WERI-Rb-1 (cell line): ENCODE measurements at regions not wholly inside any gene's neighbourhood (a gene's known extent, or its start where the extent isn't known, plus 50 kb on each side); places are given as distances from the start of the nearest gene placed in this dataset.
"Not testable (repeated sequence)": the region's sequence is repeated elsewhere in the genome, so short reads cannot be mapped to it uniquely, and the experiment has no call there.

Source experiments
- DNase-seq: peaks from one replicate; pipeline ENCODE4 v3.0.0-alpha.2; 2020
- H3K27ac ChIP-seq: fragments of 250-450 bp; sonication (Bioruptor Pico); 2 replicates; pipeline ENCODE4 v1.5.1; 2020; ENCODE audit warnings: mild to moderate bottlenecking, moderate library complexity
- H3K27me3 ChIP-seq: fragments of 250-450 bp; sonication (Bioruptor Pico); 2 replicates; pipeline ENCODE4 v1.5.1; 2021; ENCODE audit warnings: mild to moderate bottlenecking, low read depth, moderate library complexity; ENCODE audit not compliant: insufficient read depth, severe bottlenecking
- H3K36me3 ChIP-seq: fragments of 250-450 bp; sonication (Bioruptor Pico); 2 replicates; pipeline ENCODE4 v1.5.1; 2020; ENCODE audit warnings: mild to moderate bottlenecking, moderate library complexity
- H3K4me3 ChIP-seq: 2 replicates; pipeline ENCODE4 v1.5.1; 2011; ENCODE audit warnings: low read depth, mild to moderate bottlenecking, control low read depth, low read length
- H3K9me3 ChIP-seq: fragments of 250-450 bp; sonication (Bioruptor Pico); 2 replicates; pipeline ENCODE4 v1.5.1; 2021; ENCODE audit warnings: mild to moderate bottlenecking, moderate library complexity; ENCODE audit not compliant: severe bottlenecking
- TF ChIP-seq, protein P1 (sequence below): IDR thresholded peaks from 2 replicates; pipeline ENCODE4 v1.5.1; 2011; ENCODE audit warnings: low read depth, mild to moderate bottlenecking, control low read depth, inconsistent platforms, low read length

DNA sequence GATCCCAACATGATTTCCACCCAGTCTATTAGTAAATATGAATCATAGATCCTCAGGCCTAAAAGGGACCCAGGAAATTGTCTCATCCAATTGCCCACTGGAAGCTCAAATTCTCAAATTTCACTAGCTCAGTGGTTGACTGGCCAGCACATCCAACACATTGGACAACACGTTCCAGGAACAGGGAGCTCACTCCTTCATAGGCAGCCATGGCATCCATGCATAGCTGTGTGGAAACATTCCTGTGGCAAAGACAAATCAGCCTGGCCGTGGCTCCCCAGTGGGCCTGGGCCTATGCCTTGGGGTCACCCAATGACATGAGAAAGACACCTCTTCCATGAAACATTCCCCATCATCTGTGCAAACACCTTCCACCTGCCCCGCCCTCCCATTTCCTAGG is 261.1 kb downstream of the ANAPC1 start:
- TF ChIP-seq, protein P1, sequence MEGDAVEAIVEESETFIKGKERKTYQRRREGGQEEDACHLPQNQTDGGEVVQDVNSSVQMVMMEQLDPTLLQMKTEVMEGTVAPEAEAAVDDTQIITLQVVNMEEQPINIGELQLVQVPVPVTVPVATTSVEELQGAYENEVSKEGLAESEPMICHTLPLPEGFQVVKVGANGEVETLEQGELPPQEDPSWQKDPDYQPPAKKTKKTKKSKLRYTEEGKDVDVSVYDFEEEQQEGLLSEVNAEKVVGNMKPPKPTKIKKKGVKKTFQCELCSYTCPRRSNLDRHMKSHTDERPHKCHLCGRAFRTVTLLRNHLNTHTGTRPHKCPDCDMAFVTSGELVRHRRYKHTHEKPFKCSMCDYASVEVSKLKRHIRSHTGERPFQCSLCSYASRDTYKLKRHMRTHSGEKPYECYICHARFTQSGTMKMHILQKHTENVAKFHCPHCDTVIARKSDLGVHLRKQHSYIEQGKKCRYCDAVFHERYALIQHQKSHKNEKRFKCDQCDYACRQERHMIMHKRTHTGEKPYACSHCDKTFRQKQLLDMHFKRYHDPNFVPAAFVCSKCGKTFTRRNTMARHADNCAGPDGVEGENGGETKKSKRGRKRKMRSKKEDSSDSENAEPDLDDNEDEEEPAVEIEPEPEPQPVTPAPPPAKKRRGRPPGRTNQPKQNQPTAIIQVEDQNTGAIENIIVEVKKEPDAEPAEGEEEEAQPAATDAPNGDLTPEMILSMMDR = no peak
- Histone ChIP-seq H3K27me3 (peaks cover 83% of the 10 kb centered on the region), H3K36me3 (no peaks in the 10 kb centered on the region), H3K27ac (no peak overlapping the region), H3K9me3 (no peaks in the 10 kb centered on the region), H3K4me3 (no peak overlapping the region)
- no peak for DNase-seq

DNA sequence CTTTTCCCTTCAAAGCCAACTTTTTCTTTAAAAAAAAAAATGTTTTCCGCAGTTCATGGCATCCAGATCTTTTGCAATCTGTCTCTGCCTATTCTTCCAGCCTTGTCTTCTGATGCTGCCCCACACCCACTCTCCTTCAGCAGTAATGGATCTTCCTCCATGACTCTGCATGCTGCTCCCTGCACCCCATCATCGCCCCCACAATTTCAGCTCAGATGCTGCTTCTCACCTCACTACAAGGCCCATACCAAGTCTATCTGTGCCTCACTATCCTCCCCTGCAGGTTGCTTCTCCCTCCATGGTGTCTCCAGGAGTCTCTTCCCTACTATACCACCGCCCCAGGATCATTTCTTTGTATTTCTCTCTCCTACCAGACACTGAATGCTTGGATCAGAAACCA is 260.6 kb downstream of the ANAPC1 start:
- TF ChIP-seq, protein P1 = no peak
- no peaks in the 10 kb centered on the region for H3K36me3 ChIP-seq
- no peak for DNase-seq
- peaks cover 82% of the 10 kb centered on the region for H3K27me3 ChIP-seq
- H3K4me3 ChIP-seq = no peak overlapping the region
- peaks cover 2% of the 10 kb centered on the region for H3K9me3 ChIP-seq
- H3K27ac ChIP-seq = no peak overlapping the region

DNA sequence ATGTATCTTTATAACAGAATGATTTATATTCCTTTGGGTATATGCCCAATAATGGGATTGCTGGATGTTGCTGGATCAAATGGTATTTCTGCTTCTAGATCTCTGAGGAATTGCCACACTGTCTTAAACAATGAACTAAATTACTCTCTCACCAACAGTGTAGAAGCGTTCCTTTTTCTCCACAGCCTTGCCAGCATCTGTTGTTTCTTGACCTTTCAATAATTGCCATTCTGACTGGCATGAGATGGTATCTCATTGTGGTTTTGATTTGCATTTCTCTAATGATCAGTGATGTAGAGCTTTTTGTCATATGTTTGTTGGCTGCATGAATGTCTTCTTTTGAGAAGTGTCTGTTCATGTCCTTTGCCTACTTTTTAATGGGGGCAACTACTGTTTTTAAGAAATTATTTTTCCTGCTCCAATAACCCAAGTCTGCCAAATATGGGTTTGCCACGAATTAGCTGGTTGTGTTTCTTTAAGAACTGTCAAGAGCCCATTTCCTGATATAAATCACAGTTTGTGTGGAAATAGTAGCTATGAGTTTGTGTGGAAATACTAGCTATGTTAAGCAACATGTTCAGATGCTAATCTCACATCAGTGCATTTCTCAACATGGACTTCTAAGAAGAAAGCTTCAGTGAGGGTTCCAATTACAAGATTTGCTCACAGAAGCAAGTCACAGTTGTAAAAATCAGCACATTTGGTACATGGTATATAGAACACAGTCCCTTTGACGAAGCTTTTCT is 259.4 kb downstream of the ANAPC1 start:
- Histone ChIP-seq H3K36me3 (no peaks in the 10 kb centered on the region), H3K27ac (no peak overlapping the region), H3K9me3 (peaks cover 6% of the 10 kb centered on the region), H3K4me3 (no peak overlapping the region), H3K27me3 (peaks cover 70% of the 10 kb centered on the region)
- no peak for DNase-seq
- TF ChIP-seq, protein P1 = no peak

DNA sequence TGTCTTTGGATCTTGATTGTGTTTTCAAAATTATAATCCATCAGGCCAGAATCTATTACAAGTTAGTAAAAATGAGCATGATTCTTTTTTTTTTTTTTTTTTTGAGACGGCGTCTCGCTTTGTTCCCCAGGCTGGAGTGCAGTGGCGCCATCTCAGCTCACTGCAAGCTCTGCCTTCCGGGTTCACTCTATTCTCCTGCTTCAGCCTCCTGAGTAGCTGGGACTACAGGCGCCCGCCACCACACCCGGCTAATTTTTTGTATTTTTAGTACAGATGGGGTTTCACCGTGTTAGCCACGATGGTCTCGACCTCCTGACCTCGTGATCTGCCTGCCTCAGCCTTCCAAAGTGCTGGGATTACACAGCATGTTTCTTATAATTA is 258.8 kb downstream of the ANAPC1 start:
- H3K27me3 ChIP-seq = peaks cover 68% of the 10 kb centered on the region
- H3K27ac ChIP-seq, H3K4me3 ChIP-seq, H3K9me3 ChIP-seq, H3K36me3 ChIP-seq, DNase-seq: not testable (repeated sequence)

DNA sequence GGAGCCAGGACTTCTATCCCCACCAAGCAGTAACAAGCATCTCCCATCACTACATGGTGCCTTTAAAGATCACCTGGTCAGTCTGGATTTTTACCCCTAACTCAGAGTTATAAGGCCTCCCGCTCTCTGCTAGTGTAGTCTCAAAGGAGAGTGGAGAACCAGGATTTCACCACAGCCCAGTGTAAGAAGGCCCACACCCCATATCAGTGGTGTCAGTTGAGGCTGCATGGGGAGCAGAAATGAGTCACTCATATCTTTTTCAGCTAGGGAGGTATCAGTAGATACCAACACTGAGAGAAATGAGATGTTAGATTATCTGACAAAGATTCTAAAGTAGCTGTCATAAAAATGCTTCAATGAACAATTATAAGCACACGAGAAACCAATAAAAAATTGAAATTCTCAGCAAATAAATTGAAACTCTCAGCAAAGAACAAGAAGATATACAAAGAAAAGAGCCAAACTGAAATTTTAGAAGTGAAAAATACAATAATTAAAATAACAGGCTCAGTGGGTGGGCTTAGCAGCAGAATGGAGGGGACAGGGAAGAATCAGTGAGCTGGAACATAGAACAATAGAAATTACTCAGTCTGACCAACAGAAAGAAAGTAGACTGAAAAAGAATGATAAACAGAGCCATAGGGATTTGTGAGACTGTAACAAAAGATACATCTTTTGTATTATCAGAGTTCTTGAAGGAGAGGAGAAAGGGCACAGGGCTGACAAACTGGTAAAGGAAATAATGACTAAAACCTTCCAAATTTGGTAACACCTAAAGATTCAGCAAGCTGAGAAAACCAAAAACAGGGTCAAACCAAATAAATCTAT is 257.7 kb downstream of the ANAPC1 start:
- H3K27me3 ChIP-seq = peaks cover 66% of the 10 kb centered on the region
- TF ChIP-seq, protein P1 = no peak
- no peak overlapping the region for H3K27ac ChIP-seq
- H3K9me3 ChIP-seq = peaks cover 6% of the 10 kb centered on the region
- no peaks in the 10 kb centered on the region for H3K36me3 ChIP-seq
- DNase-seq = no peak
- no peak overlapping the region for H3K4me3 ChIP-seq

DNA sequence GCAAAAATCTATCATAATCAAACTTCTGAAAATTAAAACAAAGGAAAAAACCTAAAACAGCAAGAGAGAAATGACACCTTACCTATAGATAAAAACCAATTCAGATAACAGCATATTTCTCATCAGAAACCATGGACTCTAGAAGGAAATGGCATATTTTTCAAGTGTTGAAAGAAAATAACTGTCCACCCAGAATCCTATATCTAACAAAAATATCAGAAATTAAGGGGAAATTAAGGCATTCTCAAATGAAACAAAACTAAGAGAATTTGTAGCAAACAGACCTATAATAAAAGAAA is 257.2 kb downstream of the ANAPC1 start:
- no peak for DNase-seq
- TF ChIP-seq, protein P1 = no peak
- H3K36me3 ChIP-seq = no peaks in the 10 kb centered on the region
- peaks cover 64% of the 10 kb centered on the region for H3K27me3 ChIP-seq
- H3K27ac ChIP-seq = no peak overlapping the region
- no peak overlapping the region for H3K4me3 ChIP-seq
- peaks cover 6% of the 10 kb centered on the region for H3K9me3 ChIP-seq
